ENCODE measurements at regions not wholly inside any gene's neighbourhood (a gene's known extent, or its start where the extent isn't known, plus 50 kb on each side); places are given as distances from the start of the nearest gene placed in this dataset.
"Not testable (repeated sequence)": the region's sequence is repeated elsewhere in the genome, so short reads cannot be mapped to it uniquely, and the experiment has no call there.

- Mint-ChIP-seq H3K27me3 (ENCODE audit: low read depth, poor library complexity) (no peaks in the 10 kb centered on the region), H3K36me3 (ENCODE audit: low read depth) (no peaks in the 10 kb centered on the region), H3K27ac (no peak overlapping the region), H3K4me3 (no peak overlapping the region), H3K4me1 (no peaks in the 10 kb centered on the region), H3K9me3 (no peaks in the 10 kb centered on the region)
- TF ChIP-seq, protein P1, sequence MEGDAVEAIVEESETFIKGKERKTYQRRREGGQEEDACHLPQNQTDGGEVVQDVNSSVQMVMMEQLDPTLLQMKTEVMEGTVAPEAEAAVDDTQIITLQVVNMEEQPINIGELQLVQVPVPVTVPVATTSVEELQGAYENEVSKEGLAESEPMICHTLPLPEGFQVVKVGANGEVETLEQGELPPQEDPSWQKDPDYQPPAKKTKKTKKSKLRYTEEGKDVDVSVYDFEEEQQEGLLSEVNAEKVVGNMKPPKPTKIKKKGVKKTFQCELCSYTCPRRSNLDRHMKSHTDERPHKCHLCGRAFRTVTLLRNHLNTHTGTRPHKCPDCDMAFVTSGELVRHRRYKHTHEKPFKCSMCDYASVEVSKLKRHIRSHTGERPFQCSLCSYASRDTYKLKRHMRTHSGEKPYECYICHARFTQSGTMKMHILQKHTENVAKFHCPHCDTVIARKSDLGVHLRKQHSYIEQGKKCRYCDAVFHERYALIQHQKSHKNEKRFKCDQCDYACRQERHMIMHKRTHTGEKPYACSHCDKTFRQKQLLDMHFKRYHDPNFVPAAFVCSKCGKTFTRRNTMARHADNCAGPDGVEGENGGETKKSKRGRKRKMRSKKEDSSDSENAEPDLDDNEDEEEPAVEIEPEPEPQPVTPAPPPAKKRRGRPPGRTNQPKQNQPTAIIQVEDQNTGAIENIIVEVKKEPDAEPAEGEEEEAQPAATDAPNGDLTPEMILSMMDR (IDR thresholded peaks at IDR 0.05) = no peak
- DNase-seq = no peak
Observed at GRCh38 chr3:174358252-174358651, 500.9 kb upstream of the NAALADL2 start.

GRCh38 chr3:174362556-174362955, 496.6 kb upstream of the NAALADL2 start:
- H3K27ac Mint-ChIP-seq = no peak overlapping the region
- TF ChIP-seq, protein P1 (IDR thresholded peaks at IDR 0.05) = no peak

DNA sequence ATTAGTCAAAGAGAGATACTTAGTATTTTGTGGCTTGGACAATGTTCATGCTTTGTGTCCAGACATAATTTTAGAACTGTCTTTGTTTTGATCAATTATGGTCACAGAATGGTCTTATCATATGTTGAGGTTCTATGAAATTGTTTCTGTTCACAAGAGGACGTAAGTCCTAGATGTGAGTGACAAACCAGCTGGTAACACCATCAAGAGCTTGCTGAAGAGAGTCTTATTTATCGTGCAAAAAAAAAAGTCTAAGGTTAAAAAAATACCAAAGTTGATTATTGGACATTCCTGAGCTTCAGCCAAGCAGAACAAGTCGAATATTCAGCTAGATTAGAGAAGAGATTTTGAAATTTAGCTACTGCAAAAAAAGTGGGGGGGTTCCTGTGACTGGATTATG, 495.9 kb upstream of the NAALADL2 start:
- H3K4me1 Mint-ChIP-seq = no peaks in the 10 kb centered on the region
- no peak for DNase-seq
- no peak overlapping the region for H3K4me3 Mint-ChIP-seq
- no peaks in the 10 kb centered on the region for H3K27me3 Mint-ChIP-seq (ENCODE audit: low read depth, poor library complexity)
- TF ChIP-seq, protein P1 (IDR thresholded peaks at IDR 0.05) = no peak
- no peak overlapping the region for H3K27ac Mint-ChIP-seq
- no peaks in the 10 kb centered on the region for H3K9me3 Mint-ChIP-seq
- no peaks in the 10 kb centered on the region for H3K36me3 Mint-ChIP-seq (ENCODE audit: low read depth)

More at GRCh38 chr3:174362556-174362955, 496.6 kb upstream of the NAALADL2 start:
- Mint-ChIP-seq H3K27me3 (ENCODE audit: low read depth, poor library complexity) (no peaks in the 10 kb centered on the region), H3K4me3 (no peak overlapping the region), H3K9me3 (no peaks in the 10 kb centered on the region), H3K4me1 (no peaks in the 10 kb centered on the region), H3K36me3 (ENCODE audit: low read depth) (no peaks in the 10 kb centered on the region)
- no peak for DNase-seq

GRCh38 chr3:174365796-174366195, 493.3 kb upstream of the NAALADL2 start:
- no peaks in the 10 kb centered on the region for H3K36me3 Mint-ChIP-seq (ENCODE audit: low read depth)
- TF ChIP-seq, protein P1 (IDR thresholded peaks at IDR 0.05) = no peak
- no peak for DNase-seq
- peaks cover 4% of the 10 kb centered on the region for H3K9me3 Mint-ChIP-seq
- H3K4me1 Mint-ChIP-seq = no peaks in the 10 kb centered on the region
- no peak overlapping the region for H3K4me3 Mint-ChIP-seq
- no peaks in the 10 kb centered on the region for H3K27me3 Mint-ChIP-seq (ENCODE audit: low read depth, poor library complexity)
- no peak overlapping the region for H3K27ac Mint-ChIP-seq

DNA sequence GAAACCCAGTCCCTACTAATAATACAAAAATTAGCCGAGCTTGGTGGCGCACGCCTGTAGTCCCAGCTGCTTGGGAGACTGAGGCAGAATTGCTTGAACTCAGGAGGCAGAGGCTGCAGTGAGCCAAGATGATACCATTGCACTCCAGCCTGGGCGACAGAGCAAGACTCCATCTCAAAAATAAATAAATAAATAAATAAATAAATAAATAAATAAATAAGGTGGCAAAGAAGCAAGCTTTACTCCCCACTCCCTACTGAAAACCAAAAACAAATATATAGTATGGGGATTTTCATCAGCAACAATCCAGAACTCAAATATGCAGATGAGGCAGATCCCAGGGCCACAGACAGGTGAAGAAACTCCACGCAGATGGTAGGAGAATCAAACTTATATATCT, 492.2 kb upstream of the NAALADL2 start:
- DNase-seq; H3K9me3 Mint-ChIP-seq; H3K27ac Mint-ChIP-seq; H3K36me3 Mint-ChIP-seq (ENCODE audit: low read depth); H3K4me1 Mint-ChIP-seq; H3K27me3 Mint-ChIP-seq (ENCODE audit: low read depth, poor library complexity); H3K4me3 Mint-ChIP-seq: not testable (repeated sequence)

- Mint-ChIP-seq H3K36me3 (ENCODE audit: low read depth) (no peaks in the 10 kb centered on the region), H3K4me3 (no peak overlapping the region), H3K27me3 (ENCODE audit: low read depth, poor library complexity) (no peaks in the 10 kb centered on the region), H3K27ac (no peak overlapping the region), H3K9me3 (no peaks in the 10 kb centered on the region), H3K4me1 (no peaks in the 10 kb centered on the region)
- TF ChIP-seq, protein P1 (IDR thresholded peaks at IDR 0.05) = no peak
- no peak for DNase-seq
Observed at GRCh38 chr3:174376346-174376745, 482.8 kb upstream of the NAALADL2 start.

All from nephron progenitor cell (in vitro differentiated cells).